Activated CD4-positive, alpha-beta memory T cell treated with anti-CD3 and anti-CD28 coated beads, Interleukin-2, amount 10 ng/mL, durations not matched to agents 7 days and 5 days (primary cell): ENCODE measurements at regions not wholly inside any gene's neighbourhood (a gene's known extent, or its start where the extent isn't known, plus 50 kb on each side); places are given as distances from the start of the nearest gene placed in this dataset.

Experiments
- CTCF ChIA-PET: fragments of 350-600 bp; sonication (Branson Sonifier 250); formaldehyde crosslinking; loops from one replicate; lab custom pipeline; 2021; ENCODE audit warnings: antibody characterized with exemption, inconsistent platforms; lab: Charles Lee
- POLR2A ChIA-PET: fragments of 350-600 bp; sonication (Branson Sonifier 250); formaldehyde crosslinking; loops from one replicate; lab custom pipeline; 2021; ENCODE audit warnings: antibody characterized with exemption; lab: Charles Lee
- DNase-seq: peaks from one replicate; pipeline ENCODE4 v3.0.0-alpha.2; 2020
- H3K27ac Mint-ChIP-seq: one replicate; pipeline ENCODE4 v1.8.0; 2021; ENCODE audit warnings: mild to moderate bottlenecking, mixed read lengths
- H3K27me3 Mint-ChIP-seq: one replicate; pipeline ENCODE4 v1.8.0; 2021; ENCODE audit warnings: mixed read lengths
- H3K36me3 Mint-ChIP-seq: one replicate; pipeline ENCODE4 v1.8.0; 2021; ENCODE audit warnings: low read depth, mixed read lengths
- H3K4me1 Mint-ChIP-seq: one replicate; pipeline ENCODE4 v1.8.0; 2021; ENCODE audit warnings: mixed read lengths
- H3K4me3 Mint-ChIP-seq: one replicate; pipeline ENCODE4 v1.8.0; 2021; ENCODE audit warnings: mild to moderate bottlenecking, mixed read lengths
- H3K9me3 Mint-ChIP-seq: one replicate; pipeline ENCODE4 v1.8.0; 2021; ENCODE audit warnings: mixed read lengths

- H3K27ac Mint-ChIP-seq = no peak overlapping the region
- ChIA-PET POLR2A (no interaction called here), CTCF (no interaction called here)
- no peaks in the 10 kb centered on the region for H3K36me3 Mint-ChIP-seq
- no peak overlapping the region for H3K4me3 Mint-ChIP-seq
- no peaks in the 10 kb centered on the region for H3K9me3 Mint-ChIP-seq
- no peaks in the 10 kb centered on the region for H3K27me3 Mint-ChIP-seq
- no peak for DNase-seq
- no peaks in the 10 kb centered on the region for H3K4me1 Mint-ChIP-seq
Observed at GRCh38 chr5:139733698-139734538, 61.7 kb upstream of the PSD2 start.

GRCh38 chr5:139734539-139734916, 61.1 kb upstream of the PSD2 start:
- DNase-seq = no peak
- POLR2A ChIA-PET = no interaction called here
- CTCF ChIA-PET = no interaction called here
- Mint-ChIP-seq H3K4me1 (no peaks in the 10 kb centered on the region), H3K36me3 (no peaks in the 10 kb centered on the region), H3K27me3 (no peaks in the 10 kb centered on the region), H3K27ac (no peak overlapping the region), H3K9me3 (no peaks in the 10 kb centered on the region), H3K4me3 (no peak overlapping the region)

GRCh38 chr5:139738193-139739149, 57.1 kb upstream of the PSD2 start:
- DNase-seq = no peak
- Mint-ChIP-seq H3K9me3 (no peaks in the 10 kb centered on the region), H3K4me1 (no peaks in the 10 kb centered on the region), H3K27ac (no peak overlapping the region), H3K27me3 (peaks cover 9% of the 10 kb centered on the region), H3K4me3 (no peak overlapping the region), H3K36me3 (no peaks in the 10 kb centered on the region)
- ChIA-PET POLR2A (interaction anchor here (1.3 kb wide), 1 partner anchor 11 kb away, joined by 3 read pairs; no protein-coding TSS in a partner anchor), CTCF (interaction anchor here (0.9 kb wide), 1 partner anchor 27 kb away, joined by 4 read pairs; no protein-coding TSS in a partner anchor)

- DNase-seq = no peak
- Mint-ChIP-seq H3K36me3 (no peaks in the 10 kb centered on the region), H3K27ac (no peak overlapping the region), H3K9me3 (no peaks in the 10 kb centered on the region), H3K4me1 (no peaks in the 10 kb centered on the region), H3K27me3 (peaks cover 10% of the 10 kb centered on the region), H3K4me3 (no peak overlapping the region)
- ChIA-PET POLR2A (interaction anchor here (1.3 kb wide), 1 partner anchor 10 kb away, joined by 3 read pairs; no protein-coding TSS in a partner anchor), CTCF (interaction anchor here (0.9 kb wide), 1 partner anchor 26 kb away, joined by 4 read pairs; no protein-coding TSS in a partner anchor)
Observed at GRCh38 chr5:139739150-139739974, 56.2 kb upstream of the PSD2 start.

- H3K27me3 Mint-ChIP-seq = peaks cover 19% of the 10 kb centered on the region
- CTCF ChIA-PET = interaction anchor here (1.6 kb wide), 1 partner anchor 35 kb away, joined by 3 read pairs; no protein-coding TSS in a partner anchor
- DNase-seq = no peak
Observed at GRCh38 chr5:139740138-139740991, 55.2 kb upstream of the PSD2 start.

GRCh38 chr5:139740992-139741672, 54.5 kb upstream of the PSD2 start:
- CTCF ChIA-PET = interaction anchor here (1.6 kb wide), 1 partner anchor 34 kb away, joined by 3 read pairs; no protein-coding TSS in a partner anchor
- H3K27me3 Mint-ChIP-seq = peaks cover 23% of the 10 kb centered on the region

More at GRCh38 chr5:139740138-139740991, 55.2 kb upstream of the PSD2 start:
- H3K9me3 Mint-ChIP-seq = no peaks in the 10 kb centered on the region
- no peaks in the 10 kb centered on the region for H3K36me3 Mint-ChIP-seq
- no peak overlapping the region for H3K4me3 Mint-ChIP-seq
- POLR2A ChIA-PET = no interaction called here
- H3K4me1 Mint-ChIP-seq = no peaks in the 10 kb centered on the region
- H3K27ac Mint-ChIP-seq = no peak overlapping the region

GRCh38 chr5:139741823-139742172, 53.8 kb upstream of the PSD2 start:
- H3K27me3 Mint-ChIP-seq = peaks cover 28% of the 10 kb centered on the region
- no peak overlapping the region for H3K4me3 Mint-ChIP-seq
- POLR2A ChIA-PET = no interaction called here
- DNase-seq = no peak
- no peaks in the 10 kb centered on the region for H3K36me3 Mint-ChIP-seq
- H3K27ac Mint-ChIP-seq = no peak overlapping the region
- peaks cover 5% of the 10 kb centered on the region for H3K4me1 Mint-ChIP-seq
- CTCF ChIA-PET = interaction anchor here (1.6 to 1.9 kb wide), 2 partner anchors 24 to 33 kb away, joined by 3 to 5 read pairs; no protein-coding TSS in a partner anchor
- no peaks in the 10 kb centered on the region for H3K9me3 Mint-ChIP-seq

More at GRCh38 chr5:139740992-139741672, 54.5 kb upstream of the PSD2 start:
- Mint-ChIP-seq H3K36me3 (no peaks in the 10 kb centered on the region), H3K4me3 (no peak overlapping the region), H3K27ac (no peak overlapping the region), H3K9me3 (no peaks in the 10 kb centered on the region), H3K4me1 (peaks cover 1% of the 10 kb centered on the region)
- POLR2A ChIA-PET = no interaction called here
- DNase-seq = no peak

- Mint-ChIP-seq H3K4me1 (peaks cover 11% of the 10 kb centered on the region), H3K4me3 (no peak overlapping the region), H3K9me3 (no peaks in the 10 kb centered on the region), H3K27me3 (peaks cover 34% of the 10 kb centered on the region), H3K27ac (no peak overlapping the region), H3K36me3 (no peaks in the 10 kb centered on the region)
- CTCF ChIA-PET = interaction anchor here (1.6 to 1.9 kb wide), 2 partner anchors 23 to 33 kb away, joined by 3 to 5 read pairs; no protein-coding TSS in a partner anchor
- no peak for DNase-seq
- POLR2A ChIA-PET = no interaction called here
Observed at GRCh38 chr5:139742173-139742903, 53.3 kb upstream of the PSD2 start.

GRCh38 chr5:139743001-139743771, 52.4 kb upstream of the PSD2 start:
- ChIA-PET CTCF (interaction anchor here (1.9 kb wide), 1 partner anchor 22 kb away, joined by 5 read pairs; no protein-coding TSS in a partner anchor), POLR2A (no interaction called here)
- no peak overlapping the region for H3K4me3 Mint-ChIP-seq
- H3K27ac Mint-ChIP-seq = no peak overlapping the region
- H3K36me3 Mint-ChIP-seq = no peaks in the 10 kb centered on the region
- H3K27me3 Mint-ChIP-seq = peaks cover 42% of the 10 kb centered on the region
- no peaks in the 10 kb centered on the region for H3K9me3 Mint-ChIP-seq
- no peak for DNase-seq
- peaks cover 18% of the 10 kb centered on the region for H3K4me1 Mint-ChIP-seq

- ChIA-PET POLR2A (no interaction called here), CTCF (interaction anchor here (1.5 to 2.0 kb wide), 2 partner anchors 22 to 225 kb away, joined by 4 to 5 read pairs; no protein-coding TSS in a partner anchor)
- Mint-ChIP-seq H3K27ac (no peak overlapping the region), H3K27me3 (peaks cover 48% of the 10 kb centered on the region), H3K4me3 (no peak overlapping the region), H3K9me3 (no peaks in the 10 kb centered on the region), H3K4me1 (peaks cover 22% of the 10 kb centered on the region), H3K36me3 (no peaks in the 10 kb centered on the region)
- DNase-seq = no peak
Observed at GRCh38 chr5:139743804-139744203, 51.8 kb upstream of the PSD2 start.
